HG03442 (cell line): ENCODE measurements at regions not wholly inside any gene's neighbourhood (a gene's known extent, or its start where the extent isn't known, plus 50 kb on each side); places are given as distances from the start of the nearest gene placed in this dataset.

Experiments
- ATAC-seq: cut with Tn5 transposase; IDR thresholded peaks from one replicate; pipeline ENCODE4 v1.9.1; 2021; ENCODE audit warnings: mild to moderate bottlenecking, moderate library complexity; ENCODE audit not compliant: unreplicated experiment

- no peak for ATAC-seq
Observed at GRCh38 chr17:72056155-72056554, 64.7 kb upstream of the SOX9 start.

GRCh38 chr17:72056727-72057290 is 64.0 kb upstream of the SOX9 start:
- no peak for ATAC-seq

GRCh38 chr17:72060084-72060483 is 60.7 kb upstream of the SOX9 start:
- no peak for ATAC-seq

- ATAC-seq: no peak
Observed at GRCh38 chr17:72063262-72063661, 57.6 kb upstream of the SOX9 start.

GRCh38 chr17:72063756-72064450 is 56.9 kb upstream of the SOX9 start:
- no peak for ATAC-seq

- no peak for ATAC-seq
Observed at GRCh38 chr17:72064606-72065193, 56.1 kb upstream of the SOX9 start.

- ATAC-seq: no peak
Observed at GRCh38 chr17:72065556-72065955, 55.3 kb upstream of the SOX9 start.

GRCh38 chr17:72068643-72069042 is 52.2 kb upstream of the SOX9 start:
- ATAC-seq: no peak

- ATAC-seq: no peak
Observed at GRCh38 chr17:72069586-72070202, 51.1 kb upstream of the SOX9 start.
